RWPE2 (cell line): ENCODE measurements at regions not wholly inside any gene's neighbourhood (a gene's known extent, or its start where the extent isn't known, plus 50 kb on each side); places are given as distances from the start of the nearest gene placed in this dataset.

Source experiments
- ATAC-seq: fragments of 200-7000 bp; cut with Tn5 transposase; 3 replicates; pipeline ENCODE4 v1.9.1; 2021; ENCODE audit warnings: low read depth
- DNase-seq: peaks from one replicate; pipeline ENCODE4 v3.0.0-alpha.2; 2020; ENCODE audit warnings: low spot score
- H3K27ac ChIP-seq: fragments of 450-650 bp; 2 replicates; pipeline ENCODE4 v1.5.1; 2017; ENCODE audit warnings: mild to moderate bottlenecking; ENCODE audit not compliant: poor library complexity, severe bottlenecking
- H3K27me3 ChIP-seq: fragments of 250-450 bp; sonication (Bioruptor Pico); 2 replicates; pipeline ENCODE4 v1.5.1; 2021; ENCODE audit warnings: mild to moderate bottlenecking, moderate library complexity; ENCODE audit not compliant: insufficient read depth, poor library complexity, severe bottlenecking
- H3K36me3 ChIP-seq: fragments of 250-450 bp; sonication (Bioruptor Pico); 2 replicates; pipeline ENCODE4 v1.5.1; 2020; ENCODE audit warnings: low read depth, mild to moderate bottlenecking, moderate library complexity
- H3K4me1 ChIP-seq: fragments of 250-450 bp; sonication (Bioruptor Pico); 2 replicates; pipeline ENCODE4 v1.5.1; 2021; ENCODE audit warnings: mild to moderate bottlenecking, moderate library complexity; ENCODE audit not compliant: insufficient read depth, poor library complexity, severe bottlenecking
- H3K4me3 ChIP-seq: fragments of 250-450 bp; sonication (Bioruptor Pico); 2 replicates; pipeline ENCODE4 v1.5.1; 2021; ENCODE audit warnings: mild to moderate bottlenecking, moderate library complexity; ENCODE audit not compliant: severe bottlenecking
- H3K9me3 ChIP-seq: fragments of 250-450 bp; sonication (Bioruptor Pico); 2 replicates; pipeline ENCODE4 v1.5.1; 2021; ENCODE audit warnings: mild to moderate bottlenecking, moderate library complexity; ENCODE audit not compliant: severe bottlenecking
- TF ChIP-seq, protein P1 (sequence below): fragments of 450-650 bp; IDR thresholded peaks from one replicate; pipeline ENCODE4 v1.5.1; 2017; ENCODE audit warnings: mild to moderate bottlenecking, moderate library complexity; ENCODE audit not compliant: poor library complexity, severe bottlenecking

DNA sequence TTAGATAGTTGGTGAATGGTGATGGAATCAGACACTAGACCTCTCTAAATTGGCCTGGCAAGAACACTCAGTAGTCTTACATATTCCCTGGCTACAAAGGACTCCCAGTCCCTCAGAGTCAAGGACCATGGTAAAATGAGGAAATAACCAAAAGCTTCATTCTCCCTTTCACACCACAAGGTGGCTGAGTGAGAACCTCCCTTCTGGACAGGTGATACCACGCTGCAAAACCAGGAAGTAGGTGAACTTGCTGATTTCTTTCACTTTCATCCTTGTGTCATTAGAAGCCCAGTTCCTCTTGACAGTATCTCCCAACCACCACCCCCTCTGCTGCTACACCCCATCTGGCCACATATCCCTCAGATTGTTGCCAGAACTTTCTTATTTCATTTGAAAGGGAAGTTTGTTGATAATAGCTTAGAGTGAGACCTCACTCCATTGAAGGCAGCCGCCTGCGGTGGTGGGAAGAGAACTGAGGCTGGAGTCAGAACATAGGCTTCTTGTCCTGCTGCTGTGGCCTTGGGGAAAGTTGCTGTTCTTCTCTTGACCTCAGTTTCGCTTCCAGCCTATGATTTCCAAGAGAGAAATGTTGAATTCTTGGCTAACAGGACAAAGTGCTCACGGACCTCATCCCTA, 290.6 kb upstream of the CCL2 start:
- H3K4me1 ChIP-seq: no peaks in the 10 kb centered on the region
- no peaks in the 10 kb centered on the region for H3K27me3 ChIP-seq
- no peak overlapping the region for H3K27ac ChIP-seq
- no peaks in the 10 kb centered on the region for H3K9me3 ChIP-seq
- H3K4me3 ChIP-seq: no peak overlapping the region
- TF ChIP-seq, protein P1, sequence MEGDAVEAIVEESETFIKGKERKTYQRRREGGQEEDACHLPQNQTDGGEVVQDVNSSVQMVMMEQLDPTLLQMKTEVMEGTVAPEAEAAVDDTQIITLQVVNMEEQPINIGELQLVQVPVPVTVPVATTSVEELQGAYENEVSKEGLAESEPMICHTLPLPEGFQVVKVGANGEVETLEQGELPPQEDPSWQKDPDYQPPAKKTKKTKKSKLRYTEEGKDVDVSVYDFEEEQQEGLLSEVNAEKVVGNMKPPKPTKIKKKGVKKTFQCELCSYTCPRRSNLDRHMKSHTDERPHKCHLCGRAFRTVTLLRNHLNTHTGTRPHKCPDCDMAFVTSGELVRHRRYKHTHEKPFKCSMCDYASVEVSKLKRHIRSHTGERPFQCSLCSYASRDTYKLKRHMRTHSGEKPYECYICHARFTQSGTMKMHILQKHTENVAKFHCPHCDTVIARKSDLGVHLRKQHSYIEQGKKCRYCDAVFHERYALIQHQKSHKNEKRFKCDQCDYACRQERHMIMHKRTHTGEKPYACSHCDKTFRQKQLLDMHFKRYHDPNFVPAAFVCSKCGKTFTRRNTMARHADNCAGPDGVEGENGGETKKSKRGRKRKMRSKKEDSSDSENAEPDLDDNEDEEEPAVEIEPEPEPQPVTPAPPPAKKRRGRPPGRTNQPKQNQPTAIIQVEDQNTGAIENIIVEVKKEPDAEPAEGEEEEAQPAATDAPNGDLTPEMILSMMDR: no peak
- ATAC-seq: no peak
- H3K36me3 ChIP-seq: no peaks in the 10 kb centered on the region
- no peak for DNase-seq

DNA sequence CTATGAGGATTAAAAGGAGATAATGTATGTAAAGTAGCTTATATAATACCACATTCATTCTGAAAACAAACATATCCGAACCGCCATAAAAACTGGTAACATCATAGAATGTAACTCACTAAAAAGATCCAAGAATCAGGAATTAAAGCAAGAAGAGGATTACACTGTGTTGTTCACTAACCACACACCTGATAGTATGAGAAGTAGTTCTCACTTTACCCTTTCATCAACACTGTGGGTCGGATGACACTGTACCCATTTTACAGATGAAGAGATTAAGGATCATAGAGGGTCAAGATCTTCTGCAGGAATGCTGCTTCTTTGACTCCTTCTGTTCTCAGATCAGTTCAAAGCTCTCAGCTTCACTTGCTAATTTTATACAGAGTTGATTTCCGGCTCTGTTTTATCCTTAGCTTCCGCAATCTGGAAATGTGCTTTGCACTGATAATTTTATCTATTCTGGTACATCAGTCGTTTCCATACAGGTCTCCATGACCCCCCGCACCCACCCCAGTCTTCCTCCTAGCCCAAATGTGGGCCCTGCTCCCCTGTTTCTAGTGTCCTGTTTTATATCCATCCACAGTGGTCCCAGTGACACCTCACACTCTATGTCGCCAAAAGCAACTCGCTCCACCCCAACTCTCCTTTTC, 288.6 kb upstream of the CCL2 start:
- TF ChIP-seq, protein P1: no peak
- DNase-seq (no peak), ATAC-seq (no peak)
- Histone ChIP-seq H3K4me3 (no peak overlapping the region), H3K4me1 (no peaks in the 10 kb centered on the region), H3K27ac (no peak overlapping the region), H3K9me3 (no peaks in the 10 kb centered on the region), H3K27me3 (no peaks in the 10 kb centered on the region), H3K36me3 (no peaks in the 10 kb centered on the region)

DNA sequence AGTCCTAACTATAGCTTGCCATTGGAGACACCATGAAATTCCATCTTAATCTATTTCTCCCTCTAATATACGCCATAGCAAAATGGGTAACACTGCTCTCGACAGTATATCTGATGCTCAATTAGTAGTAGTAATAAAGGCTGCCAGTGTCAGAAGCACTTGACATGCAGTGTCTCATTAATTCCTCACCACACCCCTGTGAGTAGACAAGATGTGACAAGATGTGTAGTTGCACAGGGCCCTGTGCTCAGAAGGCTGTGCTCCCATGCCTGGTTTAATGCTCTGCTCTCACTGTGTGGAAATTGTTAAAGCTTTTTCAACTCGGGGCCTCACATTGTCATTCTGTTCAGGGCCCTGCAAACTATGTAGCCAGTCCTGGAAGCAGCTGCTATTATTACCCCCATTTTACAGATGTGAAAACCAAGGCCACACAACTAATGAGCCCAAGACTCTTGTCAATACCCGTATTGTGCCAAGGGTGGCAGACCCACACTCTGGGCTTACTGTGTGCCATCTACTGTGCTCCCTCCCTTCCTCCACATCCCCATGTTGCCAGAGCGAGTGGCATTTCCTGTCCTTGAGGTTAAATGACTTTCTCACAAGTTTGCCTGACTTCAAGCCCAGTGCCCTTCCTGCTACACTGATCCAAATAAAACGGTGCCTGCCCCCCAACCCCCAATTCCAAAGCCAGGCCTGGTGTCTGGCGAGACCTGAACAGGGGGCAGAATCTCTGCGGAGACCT, 287.3 kb upstream of the CCL2 start:
- no peak for ATAC-seq
- no peak overlapping the region for H3K27ac ChIP-seq

DNA sequence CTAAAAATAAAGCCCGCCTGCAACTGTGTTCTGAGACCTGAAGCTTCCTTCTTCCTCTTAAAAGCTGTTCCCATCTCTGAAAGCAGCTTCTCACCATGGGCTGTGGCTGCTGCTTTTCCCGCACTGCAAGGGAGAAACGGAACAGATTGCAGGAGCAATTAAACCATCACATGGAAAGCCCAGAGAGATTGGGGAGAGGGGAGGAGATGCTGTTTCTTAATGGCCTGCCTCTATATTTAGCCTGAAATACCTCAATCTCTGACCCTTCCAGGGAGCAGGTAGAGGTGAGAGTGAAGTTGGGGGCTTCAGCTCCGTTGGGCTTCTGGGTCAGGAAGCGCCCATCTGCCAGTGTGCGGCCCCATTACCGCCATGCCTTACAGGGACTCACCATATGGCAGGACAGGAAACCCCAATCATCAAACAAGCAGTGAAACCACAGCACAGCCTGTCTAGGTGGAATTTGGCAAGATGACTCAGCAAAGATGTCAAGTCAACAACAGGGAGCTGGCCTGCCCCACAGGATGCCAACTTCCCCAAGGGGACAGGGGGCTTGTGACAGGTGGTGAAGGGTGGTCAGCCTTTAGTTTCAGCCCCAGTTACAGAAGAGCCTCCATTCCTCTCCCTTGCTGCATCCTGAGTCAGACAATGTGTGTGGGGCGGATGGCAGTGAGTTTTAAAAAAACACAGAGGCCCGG, 286.6 kb upstream of the CCL2 start:
- ATAC-seq (no peak), DNase-seq (no peak)
- no peaks in the 10 kb centered on the region for H3K9me3 ChIP-seq
- H3K27ac ChIP-seq: no peak overlapping the region
- H3K27me3 ChIP-seq: no peaks in the 10 kb centered on the region
- no peaks in the 10 kb centered on the region for H3K4me1 ChIP-seq
- TF ChIP-seq, protein P1: no peak
- H3K36me3 ChIP-seq: no peaks in the 10 kb centered on the region
- no peak overlapping the region for H3K4me3 ChIP-seq

More for the DNA sequence above, 287.3 kb upstream of the CCL2 start:
- TF ChIP-seq, protein P1: no peak
- no peak overlapping the region for H3K4me3 ChIP-seq
- H3K27me3 ChIP-seq: no peaks in the 10 kb centered on the region
- no peaks in the 10 kb centered on the region for H3K9me3 ChIP-seq
- H3K36me3 ChIP-seq: no peaks in the 10 kb centered on the region
- DNase-seq: no peak
- H3K4me1 ChIP-seq: no peaks in the 10 kb centered on the region
